Type B pancreatic cell (in vitro differentiated cells): ENCODE measurements at regions not wholly inside any gene's neighbourhood (a gene's known extent, or its start where the extent isn't known, plus 50 kb on each side); places are given as distances from the start of the nearest gene placed in this dataset.

Experiments used
- DNase-seq: peaks from one replicate; pipeline ENCODE4 v3.0.0; 2021; ENCODE audit warnings: mixed read lengths; ENCODE audit not compliant: unreplicated experiment; ENCODE audit errors: extremely low spot score
- H3K27ac Mint-ChIP-seq: 2 replicates; pipeline ENCODE4 v1.8.0; 2021; ENCODE audit warnings: mild to moderate bottlenecking, mixed read lengths
- H3K27me3 Mint-ChIP-seq: 2 replicates; pipeline ENCODE4 v1.8.0; 2021; ENCODE audit warnings: mixed read lengths
- H3K36me3 Mint-ChIP-seq: 2 replicates; pipeline ENCODE4 v1.8.0; 2021; ENCODE audit warnings: mixed read lengths
- H3K4me1 Mint-ChIP-seq: one replicate; pipeline ENCODE4 v1.8.0; 2021; ENCODE audit warnings: mixed read lengths; ENCODE audit not compliant: unreplicated experiment
- H3K4me3 Mint-ChIP-seq: 2 replicates; pipeline ENCODE4 v1.8.0; 2021; ENCODE audit warnings: mild to moderate bottlenecking, mixed read lengths
- H3K9me3 Mint-ChIP-seq: 2 replicates; pipeline ENCODE4 v1.8.0; 2021; ENCODE audit warnings: mixed read lengths
- TF ChIP-seq, protein P1 (sequence below): fragments of 200-600 bp; sonication (generic); conservative IDR thresholded peaks from 2 replicates; pipeline ENCODE4 v1.5.0; 2021; ENCODE audit warnings: antibody characterized with exemption, mild to moderate bottlenecking

- Mint-ChIP-seq H3K27ac (peak overlapping the region; percentile 92), H3K36me3 (peaks cover 9% of the 10 kb centered on the region), H3K27me3 (no peaks in the 10 kb centered on the region), H3K4me3 (peak overlapping the region; percentile 71), H3K9me3 (peaks cover 13% of the 10 kb centered on the region), H3K4me1 (peaks cover 4% of the 10 kb centered on the region)
- no peak for DNase-seq
- TF ChIP-seq, protein P1, sequence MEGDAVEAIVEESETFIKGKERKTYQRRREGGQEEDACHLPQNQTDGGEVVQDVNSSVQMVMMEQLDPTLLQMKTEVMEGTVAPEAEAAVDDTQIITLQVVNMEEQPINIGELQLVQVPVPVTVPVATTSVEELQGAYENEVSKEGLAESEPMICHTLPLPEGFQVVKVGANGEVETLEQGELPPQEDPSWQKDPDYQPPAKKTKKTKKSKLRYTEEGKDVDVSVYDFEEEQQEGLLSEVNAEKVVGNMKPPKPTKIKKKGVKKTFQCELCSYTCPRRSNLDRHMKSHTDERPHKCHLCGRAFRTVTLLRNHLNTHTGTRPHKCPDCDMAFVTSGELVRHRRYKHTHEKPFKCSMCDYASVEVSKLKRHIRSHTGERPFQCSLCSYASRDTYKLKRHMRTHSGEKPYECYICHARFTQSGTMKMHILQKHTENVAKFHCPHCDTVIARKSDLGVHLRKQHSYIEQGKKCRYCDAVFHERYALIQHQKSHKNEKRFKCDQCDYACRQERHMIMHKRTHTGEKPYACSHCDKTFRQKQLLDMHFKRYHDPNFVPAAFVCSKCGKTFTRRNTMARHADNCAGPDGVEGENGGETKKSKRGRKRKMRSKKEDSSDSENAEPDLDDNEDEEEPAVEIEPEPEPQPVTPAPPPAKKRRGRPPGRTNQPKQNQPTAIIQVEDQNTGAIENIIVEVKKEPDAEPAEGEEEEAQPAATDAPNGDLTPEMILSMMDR: peak; percentile 64
These were observed 489.4 kb downstream of the KCNA4 start for GRCh38 chr11:29527391-29527936.

DNA sequence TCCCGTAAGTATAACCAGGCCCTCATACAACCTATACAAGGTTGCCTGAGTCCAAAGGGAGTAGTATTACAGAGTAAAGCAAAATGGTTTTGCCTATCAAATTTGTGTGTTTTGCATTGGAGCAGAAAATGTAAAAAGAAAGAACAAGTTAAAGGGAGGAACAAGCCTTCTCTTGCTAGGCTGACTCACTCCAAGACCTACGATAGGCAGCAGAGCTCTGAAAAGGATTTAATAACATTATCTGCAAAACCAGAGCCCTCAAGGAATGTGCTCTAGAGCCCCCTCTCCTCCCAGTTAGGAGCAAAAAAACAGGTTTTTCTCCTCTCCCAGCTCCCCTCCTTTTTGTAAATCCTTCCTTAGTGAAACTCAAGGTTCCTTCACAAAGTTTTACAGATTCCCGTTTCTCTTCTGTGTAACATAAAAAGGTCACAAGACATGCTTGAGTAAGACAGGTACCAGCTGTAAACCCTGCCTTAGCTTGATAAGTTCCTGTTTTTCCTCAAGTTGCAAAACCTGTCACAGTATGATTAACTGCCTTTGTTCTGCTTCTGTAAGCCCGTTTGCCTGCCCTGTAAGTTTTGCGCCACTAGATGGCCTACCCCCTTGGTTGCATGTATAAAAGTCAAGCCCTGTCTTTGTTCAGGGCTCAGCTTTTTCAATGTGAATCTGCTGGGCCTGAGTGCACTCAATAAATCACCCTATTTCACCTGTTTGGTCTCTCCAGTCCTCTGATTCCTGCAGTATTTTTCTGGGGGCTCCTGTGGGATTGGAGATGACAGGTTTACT, 498.2 kb downstream of the KCNA4 start:
- Mint-ChIP-seq H3K27me3 (no peaks in the 10 kb centered on the region), H3K4me1 (no peaks in the 10 kb centered on the region), H3K36me3 (peaks cover 5% of the 10 kb centered on the region), H3K9me3 (peaks cover 23% of the 10 kb centered on the region), H3K27ac (peak overlapping the region; percentile 91), H3K4me3 (peak overlapping the region; percentile 62)
- TF ChIP-seq, protein P1: peak; percentile 53
- no peak for DNase-seq

DNA sequence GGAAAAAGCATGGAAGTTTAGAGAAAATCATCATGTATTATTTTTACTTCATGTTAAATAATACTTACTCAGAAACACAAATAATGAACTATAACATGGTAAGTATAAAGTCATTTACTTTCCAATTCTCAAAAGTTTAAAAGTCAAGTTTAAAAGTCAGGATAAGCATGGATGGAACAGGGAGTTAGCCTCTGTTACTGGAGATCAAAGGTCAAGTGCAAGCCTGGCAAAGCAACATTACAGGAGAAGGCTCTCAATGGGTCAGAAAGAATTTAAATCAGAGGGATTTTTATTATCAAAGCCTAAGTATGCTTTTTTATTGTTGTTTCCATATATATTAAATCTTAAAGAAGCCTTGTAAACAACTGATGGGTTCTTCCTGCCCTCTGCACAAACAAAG, 505.4 kb downstream of the KCNA4 start:
- TF ChIP-seq, protein P1: no peak
- Mint-ChIP-seq H3K27me3 (no peaks in the 10 kb centered on the region), H3K4me3 (no peak overlapping the region), H3K9me3 (no peaks in the 10 kb centered on the region), H3K4me1 (peaks cover 4% of the 10 kb centered on the region), H3K36me3 (no peaks in the 10 kb centered on the region), H3K27ac (no peak overlapping the region)
- no peak for DNase-seq

DNA sequence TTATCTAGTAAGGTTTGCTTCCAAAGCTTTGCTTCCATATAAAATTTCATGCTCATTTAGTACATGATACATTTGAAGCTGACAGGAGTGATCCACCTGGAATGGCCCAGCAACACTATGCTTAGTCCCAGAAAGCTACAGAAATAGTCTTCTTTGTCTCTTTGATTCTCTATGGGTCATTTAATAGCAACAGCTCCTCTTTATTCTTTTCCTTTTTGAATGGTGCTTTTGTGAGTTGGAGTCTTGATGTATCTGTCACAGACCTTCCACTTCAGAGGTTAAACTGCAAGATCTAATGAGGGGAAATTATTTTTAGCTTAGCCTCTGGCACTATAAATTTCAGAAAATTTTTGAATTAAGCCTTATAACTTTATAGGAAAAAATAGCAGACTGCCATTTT, 509.5 kb downstream of the KCNA4 start:
- no peak for DNase-seq
- no peaks in the 10 kb centered on the region for H3K9me3 Mint-ChIP-seq
- TF ChIP-seq, protein P1: no peak
- H3K27me3 Mint-ChIP-seq: no peaks in the 10 kb centered on the region
- peaks cover 4% of the 10 kb centered on the region for H3K4me1 Mint-ChIP-seq
- no peaks in the 10 kb centered on the region for H3K36me3 Mint-ChIP-seq
- no peak overlapping the region for H3K27ac Mint-ChIP-seq
- H3K4me3 Mint-ChIP-seq: no peak overlapping the region

GRCh38 chr11:29495676-29496075, 521.2 kb downstream of the KCNA4 start:
- no peak for DNase-seq
- Mint-ChIP-seq H3K27me3 (no peaks in the 10 kb centered on the region), H3K4me3 (no peak overlapping the region), H3K4me1 (no peaks in the 10 kb centered on the region), H3K36me3 (no peaks in the 10 kb centered on the region), H3K9me3 (no peaks in the 10 kb centered on the region), H3K27ac (no peak overlapping the region)
- TF ChIP-seq, protein P1: no peak
